ENCODE measurements at regions not wholly inside any gene's neighbourhood (a gene's known extent, or its start where the extent isn't known, plus 50 kb on each side); places are given as distances from the start of the nearest gene placed in this dataset.

DNA sequence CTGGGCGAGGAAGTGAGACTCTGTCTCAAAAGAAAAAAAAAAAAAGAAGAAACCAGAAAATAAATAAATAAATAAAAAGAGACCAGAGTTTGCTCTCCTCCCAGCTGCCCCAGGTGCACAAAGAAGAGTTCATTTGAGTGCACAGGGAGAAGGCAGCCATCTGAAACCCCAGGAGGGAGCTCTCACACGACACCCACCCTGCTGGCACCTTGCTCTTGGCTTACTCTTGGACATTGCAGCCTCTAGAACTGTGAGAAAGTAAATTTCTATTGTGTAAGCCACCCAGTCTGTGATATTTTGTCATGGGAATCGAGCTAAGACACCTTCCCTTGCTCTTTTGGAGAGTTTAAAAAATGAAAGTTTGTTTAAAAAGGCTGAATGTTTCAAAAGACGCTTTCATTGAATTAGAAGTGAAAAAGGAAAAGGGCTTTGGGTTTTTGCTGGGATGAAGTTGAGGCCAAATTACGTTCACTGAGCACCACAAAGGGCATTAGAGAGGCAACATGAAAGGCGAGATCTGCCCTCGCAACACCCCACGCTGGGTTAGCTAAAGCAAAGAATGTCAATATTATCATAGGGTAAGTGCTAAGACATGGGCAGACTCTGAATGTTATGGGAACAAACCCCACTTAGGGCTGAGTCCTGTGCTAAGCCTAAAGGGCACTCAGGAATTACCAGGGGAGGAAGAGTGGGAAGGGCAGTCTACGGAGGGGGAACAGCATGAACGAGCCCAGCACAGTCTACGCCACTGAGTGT, 128.9 kb upstream of the RIOK3 start:
- TF ChIP-seq, protein P1, sequence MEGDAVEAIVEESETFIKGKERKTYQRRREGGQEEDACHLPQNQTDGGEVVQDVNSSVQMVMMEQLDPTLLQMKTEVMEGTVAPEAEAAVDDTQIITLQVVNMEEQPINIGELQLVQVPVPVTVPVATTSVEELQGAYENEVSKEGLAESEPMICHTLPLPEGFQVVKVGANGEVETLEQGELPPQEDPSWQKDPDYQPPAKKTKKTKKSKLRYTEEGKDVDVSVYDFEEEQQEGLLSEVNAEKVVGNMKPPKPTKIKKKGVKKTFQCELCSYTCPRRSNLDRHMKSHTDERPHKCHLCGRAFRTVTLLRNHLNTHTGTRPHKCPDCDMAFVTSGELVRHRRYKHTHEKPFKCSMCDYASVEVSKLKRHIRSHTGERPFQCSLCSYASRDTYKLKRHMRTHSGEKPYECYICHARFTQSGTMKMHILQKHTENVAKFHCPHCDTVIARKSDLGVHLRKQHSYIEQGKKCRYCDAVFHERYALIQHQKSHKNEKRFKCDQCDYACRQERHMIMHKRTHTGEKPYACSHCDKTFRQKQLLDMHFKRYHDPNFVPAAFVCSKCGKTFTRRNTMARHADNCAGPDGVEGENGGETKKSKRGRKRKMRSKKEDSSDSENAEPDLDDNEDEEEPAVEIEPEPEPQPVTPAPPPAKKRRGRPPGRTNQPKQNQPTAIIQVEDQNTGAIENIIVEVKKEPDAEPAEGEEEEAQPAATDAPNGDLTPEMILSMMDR (IDR thresholded peaks at IDR 0.05): no peak
- no peak for TF ChIP-seq POLR2A (IDR thresholded peaks at IDR 0.05)
